ENCODE measurements at regions not wholly inside any gene's neighbourhood (a gene's known extent, or its start where the extent isn't known, plus 50 kb on each side); places are given as distances from the start of the nearest gene placed in this dataset.

GRCh38 chr6:156313037-156313436 lies 464.1 kb upstream of the ARID1B start:
- Histone ChIP-seq H3K4me3 (no peak overlapping the region), H3K27me3 (no peaks in the 10 kb centered on the region), H3K4me1 (no peaks in the 10 kb centered on the region), H3K27ac (no peak overlapping the region), H3K9me3 (no peaks in the 10 kb centered on the region), H3K36me3 (replicated peaks in 1 of 2; ENCODE audit: insufficient read depth in 1 of 2, low read depth in 2 of 2) (no peaks in the 10 kb centered on the region)
- 76 to 78% methylated on average over 3 of the region's 3 CpGs for WGBS, 2 donors
- no peak for ATAC-seq
- no peak for DNase-seq
- no peak for TF ChIP-seq CTCF (IDR thresholded peaks at IDR 0.05)
- TF ChIP-seq POLR2A (IDR thresholded peaks at IDR 0.05), result no peak
- intact Hi-C loops (cut with DNase I), result no loop called here

GRCh38 chr6:156311291-156311690 lies 465.9 kb upstream of the ARID1B start:
- intact Hi-C loops (cut with DNase I), result no loop called here
- DNase-seq (no peak), ATAC-seq (no peak)

GRCh38 chr6:156310701-156311100 lies 466.5 kb upstream of the ARID1B start:
- no peak for DNase-seq
- H3K27me3 ChIP-seq, result no peaks in the 10 kb centered on the region
- intact Hi-C loops (cut with DNase I), result no loop called here
- 20 to 31% methylated on average over 6 of the region's 6 CpGs for WGBS, 2 donors
- no peaks in the 10 kb centered on the region for H3K4me1 ChIP-seq
- no peaks in the 10 kb centered on the region for H3K9me3 ChIP-seq
- TF ChIP-seq CTCF (IDR thresholded peaks at IDR 0.05) (no peak), POLR2A (IDR thresholded peaks at IDR 0.05) (no peak)
- no peak for ATAC-seq
- H3K36me3 ChIP-seq (replicated peaks in 1 of 2; ENCODE audit: insufficient read depth in 1 of 2, low read depth in 2 of 2), result no peaks in the 10 kb centered on the region
- H3K4me3 ChIP-seq, result no peak overlapping the region
- H3K27ac ChIP-seq, result no peak overlapping the region

More at GRCh38 chr6:156311291-156311690, 465.9 kb upstream of the ARID1B start:
- H3K9me3 ChIP-seq, result no peaks in the 10 kb centered on the region
- H3K4me3 ChIP-seq, result no peak overlapping the region
- TF ChIP-seq CTCF (IDR thresholded peaks at IDR 0.05) (no peak), POLR2A (IDR thresholded peaks at IDR 0.05) (no peak)
- H3K27ac ChIP-seq, result no peak overlapping the region
- H3K4me1 ChIP-seq, result no peaks in the 10 kb centered on the region
- H3K36me3 ChIP-seq (replicated peaks in 1 of 2; ENCODE audit: insufficient read depth in 1 of 2, low read depth in 2 of 2), result no peaks in the 10 kb centered on the region
- H3K27me3 ChIP-seq, result no peaks in the 10 kb centered on the region

GRCh38 chr6:156309017-156309416 lies 468.2 kb upstream of the ARID1B start:
- H3K27me3 ChIP-seq, result no peaks in the 10 kb centered on the region
- no peaks in the 10 kb centered on the region for H3K4me1 ChIP-seq
- ATAC-seq, result no peak
- H3K27ac ChIP-seq, result no peak overlapping the region
- DNase-seq, result no peak
- WGBS, 2 donors, result 68 to 76% methylated on average over 7 of the region's 7 CpGs
- H3K9me3 ChIP-seq, result no peaks in the 10 kb centered on the region
- H3K36me3 ChIP-seq (replicated peaks in 1 of 2; ENCODE audit: insufficient read depth in 1 of 2, low read depth in 2 of 2), result no peaks in the 10 kb centered on the region
- intact Hi-C loops (cut with DNase I), result no loop called here
- no peak overlapping the region for H3K4me3 ChIP-seq
- TF ChIP-seq POLR2A (IDR thresholded peaks at IDR 0.05) (no peak), CTCF (IDR thresholded peaks at IDR 0.05) (no peak)

- intact Hi-C loops (cut with DNase I), result no loop called here
- no peak overlapping the region for H3K27ac ChIP-seq
- DNase-seq (no peak), ATAC-seq (no peak)
- no peaks in the 10 kb centered on the region for H3K27me3 ChIP-seq
- TF ChIP-seq POLR2A (IDR thresholded peaks at IDR 0.05) (no peak), CTCF (IDR thresholded peaks at IDR 0.05) (no peak)
- no peaks in the 10 kb centered on the region for H3K36me3 ChIP-seq (replicated peaks in 1 of 2; ENCODE audit: insufficient read depth in 1 of 2, low read depth in 2 of 2)
- no peak overlapping the region for H3K4me3 ChIP-seq
- WGBS, 2 donors, result 62 to 74% methylated on average over 3 of the region's 3 CpGs
- no peaks in the 10 kb centered on the region for H3K9me3 ChIP-seq
- H3K4me1 ChIP-seq, result no peaks in the 10 kb centered on the region
These were observed 468.6 kb upstream of the ARID1B start for GRCh38 chr6:156308604-156309003.

All from body of pancreas (tissue), 4 donors.